GM06990 (cell line): ENCODE measurements at regions not wholly inside any gene's neighbourhood (a gene's known extent, or its start where the extent isn't known, plus 50 kb on each side); places are given as distances from the start of the nearest gene placed in this dataset.

ENCODE experiments used
- DNase-seq: peaks from one replicate; pipeline ENCODE4 v3.0.0-alpha.2; 2011; ENCODE audit not compliant: insufficient read length; ENCODE audit errors: extremely low read depth
- H3K27me3 ChIP-seq: replicated peaks from 2 replicates; pipeline ENCODE4 v1.6.0; 2011; ENCODE audit warnings: low read length; ENCODE audit not compliant: control insufficient read depth, insufficient read depth
- H3K36me3 ChIP-seq: 2 replicates; pipeline ENCODE4 v1.5.1; 2011; ENCODE audit warnings: low read length; ENCODE audit not compliant: control insufficient read depth, insufficient read depth
- H3K4me3 ChIP-seq: replicated peaks from 2 replicates; pipeline ENCODE4 v1.5.1; 2011; ENCODE audit warnings: low read depth, mild to moderate bottlenecking, control low read depth, low read length
- CTCF ChIP-seq: IDR thresholded peaks from 2 replicates; pipeline ENCODE4 v1.5.1; 2011; ENCODE audit warnings: low read length, control low read depth, mild to moderate bottlenecking, inconsistent platforms; ENCODE audit not compliant: insufficient read depth, poor library complexity, severe bottlenecking

GRCh38 chr6:14450578-14450977 lies 333.0 kb downstream of the CD83 start:
- Histone ChIP-seq H3K36me3 (no peaks in the 10 kb centered on the region), H3K4me3 (no peak overlapping the region), H3K27me3 (no peaks in the 10 kb centered on the region; the same call in 1 of the 2 replicates)
- no peak for TF ChIP-seq CTCF
- no peak for DNase-seq

GRCh38 chr6:14451594-14452374 lies 334.2 kb downstream of the CD83 start:
- DNase-seq, result no peak
- Histone ChIP-seq H3K36me3 (no peaks in the 10 kb centered on the region), H3K27me3 (no peaks in the 10 kb centered on the region; the same call in 1 of the 2 replicates), H3K4me3 (no peak overlapping the region)
- no peak for TF ChIP-seq CTCF

- DNase-seq, result no peak
- no peak for TF ChIP-seq CTCF
- Histone ChIP-seq H3K27me3 (no peaks in the 10 kb centered on the region; the same call in 1 of the 2 replicates), H3K4me3 (no peak overlapping the region), H3K36me3 (no peaks in the 10 kb centered on the region)
These were observed 335.3 kb downstream of the CD83 start for GRCh38 chr6:14452567-14453527.

- no peak for TF ChIP-seq CTCF
- no peaks in the 10 kb centered on the region for H3K36me3 ChIP-seq
- no peak overlapping the region for H3K4me3 ChIP-seq
- no peak for DNase-seq
- no peaks in the 10 kb centered on the region; the same call in 1 of the 2 replicates for H3K27me3 ChIP-seq
These were observed 336.3 kb downstream of the CD83 start for GRCh38 chr6:14453712-14454472.

GRCh38 chr6:14454473-14454775 lies 336.9 kb downstream of the CD83 start:
- TF ChIP-seq CTCF, result no peak
- no peak for DNase-seq
- no peaks in the 10 kb centered on the region; the same call in 1 of the 2 replicates for H3K27me3 ChIP-seq
- no peaks in the 10 kb centered on the region for H3K36me3 ChIP-seq
- H3K4me3 ChIP-seq, result no peak overlapping the region
